ENCODE measurements at regions not wholly inside any gene's neighbourhood (a gene's known extent, or its start where the extent isn't known, plus 50 kb on each side); places are given as distances from the start of the nearest gene placed in this dataset.
"Not testable (repeated sequence)": the region's sequence is repeated elsewhere in the genome, so short reads cannot be mapped to it uniquely, and the experiment has no call there.

GRCh38 chr5:101206534-101206933, 303.5 kb upstream of the ST8SIA4 start:
- Histone ChIP-seq H3K9me3 (ENCODE audit: insufficient read depth, low read length) (peaks cover 8% of the 10 kb centered on the region; the same call in 1 of the 2 replicates), H3K27me3 (ENCODE audit: insufficient read depth, insufficient read length) (no peaks in the 10 kb centered on the region), H3K36me3 (ENCODE audit: insufficient read depth, insufficient read length, low read length) (no peaks in the 10 kb centered on the region), H3K4me1 (ENCODE audit: insufficient read depth, insufficient read length) (no peaks in the 10 kb centered on the region), H3K9ac (ENCODE audit: insufficient read length, low read depth) (no peak overlapping the region), H3K4me3 (ENCODE audit: insufficient read length, low read depth) (no peak overlapping the region)
- DNase-seq (ENCODE audit: low read depth, low spot score): no peak
- TF ChIP-seq YY1 (IDR thresholded peaks at IDR 0.05; ENCODE audit: insufficient read depth, insufficient read length): no peak
- no peak for TF ChIP-seq ZNF274 (IDR thresholded peaks at IDR 0.05; ENCODE audit: low read depth, low read length)
- no peak for TF ChIP-seq SUZ12 (IDR thresholded peaks at IDR 0.05; ENCODE audit: extremely low read depth, insufficient read depth, insufficient read length)

GRCh38 chr5:101205065-101205464, 302.0 kb upstream of the ST8SIA4 start:
- not testable (repeated sequence) for H3K9ac ChIP-seq (ENCODE audit: insufficient read length, low read depth); H3K4me1 ChIP-seq (ENCODE audit: insufficient read depth, insufficient read length); H3K4me3 ChIP-seq (ENCODE audit: insufficient read length, low read depth); H3K36me3 ChIP-seq (ENCODE audit: insufficient read depth, insufficient read length, low read length); H3K27me3 ChIP-seq (ENCODE audit: insufficient read depth, insufficient read length); H3K9me3 ChIP-seq (ENCODE audit: insufficient read depth, low read length); DNase-seq (ENCODE audit: low read depth, low spot score)

GRCh38 chr5:101180365-101180764, 277.3 kb upstream of the ST8SIA4 start:
- not testable (repeated sequence) for DNase-seq (ENCODE audit: low read depth, low spot score); H3K4me1 ChIP-seq (ENCODE audit: insufficient read depth, insufficient read length); H3K9ac ChIP-seq (ENCODE audit: insufficient read length, low read depth); H3K27me3 ChIP-seq (ENCODE audit: insufficient read depth, insufficient read length); H3K4me3 ChIP-seq (ENCODE audit: insufficient read length, low read depth); H3K36me3 ChIP-seq (ENCODE audit: insufficient read depth, insufficient read length, low read length)
- peaks cover 15% of the 10 kb centered on the region; the same call in 1 of the 2 replicates for H3K9me3 ChIP-seq (ENCODE audit: insufficient read depth, low read length)

- TF ChIP-seq YY1 (IDR thresholded peaks at IDR 0.05; ENCODE audit: insufficient read depth, insufficient read length) (no peak), SUZ12 (IDR thresholded peaks at IDR 0.05; ENCODE audit: extremely low read depth, insufficient read depth, insufficient read length) (no peak), ZNF274 (IDR thresholded peaks at IDR 0.05; ENCODE audit: low read depth, low read length) (no peak)
- H3K9ac ChIP-seq (ENCODE audit: insufficient read length, low read depth): no peak overlapping the region
- H3K4me1 ChIP-seq (ENCODE audit: insufficient read depth, insufficient read length): no peaks in the 10 kb centered on the region
- no peaks in the 10 kb centered on the region for H3K36me3 ChIP-seq (ENCODE audit: insufficient read depth, insufficient read length, low read length)
- DNase-seq (ENCODE audit: low read depth, low spot score): no peak
- H3K9me3 ChIP-seq (ENCODE audit: insufficient read depth, low read length): peaks cover 15% of the 10 kb centered on the region; the same call in 1 of the 2 replicates
- H3K27me3 ChIP-seq (ENCODE audit: insufficient read depth, insufficient read length): no peaks in the 10 kb centered on the region
- H3K4me3 ChIP-seq (ENCODE audit: insufficient read length, low read depth): no peak overlapping the region
Observed at GRCh38 chr5:101176605-101177004, 273.5 kb upstream of the ST8SIA4 start.

- H3K9ac ChIP-seq (ENCODE audit: insufficient read length, low read depth): no peak overlapping the region
- H3K4me1 ChIP-seq (ENCODE audit: insufficient read depth, insufficient read length): no peaks in the 10 kb centered on the region
- no peaks in the 10 kb centered on the region for H3K36me3 ChIP-seq (ENCODE audit: insufficient read depth, insufficient read length, low read length)
- H3K9me3 ChIP-seq (ENCODE audit: insufficient read depth, low read length): peaks cover 15% of the 10 kb centered on the region; the same call in 1 of the 2 replicates
- TF ChIP-seq SUZ12 (IDR thresholded peaks at IDR 0.05; ENCODE audit: extremely low read depth, insufficient read depth, insufficient read length): no peak
- no peak for TF ChIP-seq ZNF274 (IDR thresholded peaks at IDR 0.05; ENCODE audit: low read depth, low read length)
- TF ChIP-seq YY1 (IDR thresholded peaks at IDR 0.05; ENCODE audit: insufficient read depth, insufficient read length): no peak
- no peak for DNase-seq (ENCODE audit: low read depth, low spot score)
- no peak overlapping the region for H3K4me3 ChIP-seq (ENCODE audit: insufficient read length, low read depth)
- H3K27me3 ChIP-seq (ENCODE audit: insufficient read depth, insufficient read length): no peaks in the 10 kb centered on the region
Observed at GRCh38 chr5:101174981-101175380, 271.9 kb upstream of the ST8SIA4 start.

- TF ChIP-seq ZNF274 (IDR thresholded peaks at IDR 0.05; ENCODE audit: low read depth, low read length) (no peak), YY1 (IDR thresholded peaks at IDR 0.05; ENCODE audit: insufficient read depth, insufficient read length) (no peak), SUZ12 (IDR thresholded peaks at IDR 0.05; ENCODE audit: extremely low read depth, insufficient read depth, insufficient read length) (no peak)
- Histone ChIP-seq H3K9ac (ENCODE audit: insufficient read length, low read depth) (no peak overlapping the region), H3K4me1 (ENCODE audit: insufficient read depth, insufficient read length) (peaks cover 2% of the 10 kb centered on the region), H3K27me3 (ENCODE audit: insufficient read depth, insufficient read length) (no peaks in the 10 kb centered on the region), H3K9me3 (ENCODE audit: insufficient read depth, low read length) (no peaks in the 10 kb centered on the region), H3K36me3 (ENCODE audit: insufficient read depth, insufficient read length, low read length) (no peaks in the 10 kb centered on the region), H3K4me3 (ENCODE audit: insufficient read length, low read depth) (no peak overlapping the region)
- no peak for DNase-seq (ENCODE audit: low read depth, low spot score)
Observed at GRCh38 chr5:101163088-101163487, 260.0 kb upstream of the ST8SIA4 start.

GRCh38 chr5:101160002-101160401, 256.9 kb upstream of the ST8SIA4 start:
- Histone ChIP-seq H3K9me3 (ENCODE audit: insufficient read depth, low read length) (no peaks in the 10 kb centered on the region), H3K4me1 (ENCODE audit: insufficient read depth, insufficient read length) (peaks cover 2% of the 10 kb centered on the region), H3K9ac (ENCODE audit: insufficient read length, low read depth) (no peak overlapping the region), H3K27me3 (ENCODE audit: insufficient read depth, insufficient read length) (no peaks in the 10 kb centered on the region), H3K36me3 (ENCODE audit: insufficient read depth, insufficient read length, low read length) (no peaks in the 10 kb centered on the region), H3K4me3 (ENCODE audit: insufficient read length, low read depth) (no peak overlapping the region)
- no peak for DNase-seq (ENCODE audit: low read depth, low spot score)
- TF ChIP-seq ZNF274 (IDR thresholded peaks at IDR 0.05; ENCODE audit: low read depth, low read length) (no peak), SUZ12 (IDR thresholded peaks at IDR 0.05; ENCODE audit: extremely low read depth, insufficient read depth, insufficient read length) (no peak), YY1 (IDR thresholded peaks at IDR 0.05; ENCODE audit: insufficient read depth, insufficient read length) (no peak)

- H3K27me3 ChIP-seq (ENCODE audit: insufficient read depth, insufficient read length): no peaks in the 10 kb centered on the region
- H3K36me3 ChIP-seq (ENCODE audit: insufficient read depth, insufficient read length, low read length): no peaks in the 10 kb centered on the region
- no peaks in the 10 kb centered on the region for H3K9me3 ChIP-seq (ENCODE audit: insufficient read depth, low read length)
- DNase-seq (ENCODE audit: low read depth, low spot score): no peak
- TF ChIP-seq YY1 (IDR thresholded peaks at IDR 0.05; ENCODE audit: insufficient read depth, insufficient read length): no peak
- no peak for TF ChIP-seq ZNF274 (IDR thresholded peaks at IDR 0.05; ENCODE audit: low read depth, low read length)
- no peak for TF ChIP-seq SUZ12 (IDR thresholded peaks at IDR 0.05; ENCODE audit: extremely low read depth, insufficient read depth, insufficient read length)
- peaks cover 2% of the 10 kb centered on the region for H3K4me1 ChIP-seq (ENCODE audit: insufficient read depth, insufficient read length)
- H3K4me3 ChIP-seq (ENCODE audit: insufficient read length, low read depth): no peak overlapping the region
- H3K9ac ChIP-seq (ENCODE audit: insufficient read length, low read depth): no peak overlapping the region
Observed at GRCh38 chr5:101159006-101159405, 255.9 kb upstream of the ST8SIA4 start.
